ENCODE measurements at regions not wholly inside any gene's neighbourhood (a gene's known extent, or its start where the extent isn't known, plus 50 kb on each side); places are given as distances from the start of the nearest gene placed in this dataset.
"Not testable (repeated sequence)": the region's sequence is repeated elsewhere in the genome, so short reads cannot be mapped to it uniquely, and the experiment has no call there.

- no peak for DNase-seq
Measured at GRCh38 chr16:86077243-86077940, 178.4 kb downstream of the IRF8 start.

- no peak for DNase-seq
Measured at GRCh38 chr16:86078121-86078600, 179.2 kb downstream of the IRF8 start.

GRCh38 chr16:86078711-86079110 lies 179.7 kb downstream of the IRF8 start:
- DNase-seq = not testable (repeated sequence)

GRCh38 chr16:86079255-86079885 lies 180.4 kb downstream of the IRF8 start:
- no peak for DNase-seq

GRCh38 chr16:86080131-86080875 lies 181.3 kb downstream of the IRF8 start:
- no peak for DNase-seq

- no peak for DNase-seq
Measured at GRCh38 chr16:86080982-86081381, 182.0 kb downstream of the IRF8 start.

- DNase-seq = no peak
Measured at GRCh38 chr16:86082418-86083030, 183.6 kb downstream of the IRF8 start.

- no peak for DNase-seq
Measured at GRCh38 chr16:86083382-86084002, 184.5 kb downstream of the IRF8 start.

GRCh38 chr16:86085161-86085611 lies 186.2 kb downstream of the IRF8 start:
- DNase-seq = no peak

GRCh38 chr16:86085795-86086194 lies 186.8 kb downstream of the IRF8 start:
- no peak for DNase-seq

- DNase-seq = no peak
Measured at GRCh38 chr16:86086471-86086870, 187.5 kb downstream of the IRF8 start.

GRCh38 chr16:86087011-86087895 lies 188.3 kb downstream of the IRF8 start:
- no peak for DNase-seq

- DNase-seq = no peak
Measured at GRCh38 chr16:86087896-86088230, 188.9 kb downstream of the IRF8 start.

- DNase-seq = no peak
Measured at GRCh38 chr16:86088287-86088686, 189.3 kb downstream of the IRF8 start.

- DNase-seq = no peak
Measured at GRCh38 chr16:86088816-86089215, 189.9 kb downstream of the IRF8 start.

GRCh38 chr16:86089334-86089900 lies 190.5 kb downstream of the IRF8 start:
- DNase-seq = no peak

- DNase-seq = no peak
Measured at GRCh38 chr16:86089991-86090390, 191.0 kb downstream of the IRF8 start.

- no peak for DNase-seq
Measured at GRCh38 chr16:86090461-86091170, 191.7 kb downstream of the IRF8 start.

GRCh38 chr16:86091976-86092375 lies 193.0 kb downstream of the IRF8 start:
- no peak for DNase-seq

GRCh38 chr16:86092586-86093480 lies 193.9 kb downstream of the IRF8 start:
- no peak for DNase-seq
